ENCODE measurements at regions not wholly inside any gene's neighbourhood (a gene's known extent, or its start where the extent isn't known, plus 50 kb on each side); places are given as distances from the start of the nearest gene placed in this dataset.
"Not testable (repeated sequence)": the region's sequence is repeated elsewhere in the genome, so short reads cannot be mapped to it uniquely, and the experiment has no call there.

- no peak for DNase-seq
These were observed 91.4 kb downstream of the ARL4C start for GRCh38 chr2:234405462-234405861.

- DNase-seq, result no peak
These were observed 91.9 kb downstream of the ARL4C start for GRCh38 chr2:234404957-234405356.

- no peak for DNase-seq
These were observed 93.1 kb downstream of the ARL4C start for GRCh38 chr2:234403751-234404150.

GRCh38 chr2:234403074-234403473 is 93.8 kb downstream of the ARL4C start:
- no peak for DNase-seq

GRCh38 chr2:234401426-234401825 is 95.5 kb downstream of the ARL4C start:
- no peak for DNase-seq

- no peak for DNase-seq
These were observed 97.2 kb downstream of the ARL4C start for GRCh38 chr2:234399451-234400246.

GRCh38 chr2:234398531-234398930 is 98.3 kb downstream of the ARL4C start:
- DNase-seq, result no peak

GRCh38 chr2:234395891-234396420 is 100.9 kb downstream of the ARL4C start:
- no peak for DNase-seq

- DNase-seq, result no peak
These were observed 102.4 kb downstream of the ARL4C start for GRCh38 chr2:234394450-234394849.

GRCh38 chr2:234393354-234393753 is 103.5 kb downstream of the ARL4C start:
- no peak for DNase-seq

- DNase-seq, result no peak
These were observed 104.8 kb downstream of the ARL4C start for GRCh38 chr2:234392041-234392615.

GRCh38 chr2:234391625-234392024 is 105.3 kb downstream of the ARL4C start:
- DNase-seq, result no peak

GRCh38 chr2:234389661-234390060 is 107.2 kb downstream of the ARL4C start:
- not testable (repeated sequence) for DNase-seq

GRCh38 chr2:234388591-234388990 is 108.3 kb downstream of the ARL4C start:
- DNase-seq, result no peak

GRCh38 chr2:234386971-234387370 is 109.9 kb downstream of the ARL4C start:
- DNase-seq, result no peak

- DNase-seq, result no peak
These were observed 114.8 kb downstream of the ARL4C start for GRCh38 chr2:234382131-234382530.

- DNase-seq, result not testable (repeated sequence)
These were observed 117.9 kb downstream of the ARL4C start for GRCh38 chr2:234378958-234379357.

- no peak for DNase-seq
These were observed 118.4 kb downstream of the ARL4C start for GRCh38 chr2:234378440-234378839.

- no peak for DNase-seq
These were observed 119.0 kb downstream of the ARL4C start for GRCh38 chr2:234377761-234378391.

GRCh38 chr2:234376229-234376628 is 120.7 kb downstream of the ARL4C start:
- no peak for DNase-seq

- no peak for DNase-seq
These were observed 121.6 kb downstream of the ARL4C start for GRCh38 chr2:234375176-234375880.

GRCh38 chr2:234374736-234375135 is 122.1 kb downstream of the ARL4C start:
- DNase-seq, result no peak

- no peak for DNase-seq
These were observed 122.8 kb downstream of the ARL4C start for GRCh38 chr2:234374150-234374508.

Data from occipital lobe (tissue), 1 donor.